ENCODE measurements at regions not wholly inside any gene's neighbourhood (a gene's known extent, or its start where the extent isn't known, plus 50 kb on each side); places are given as distances from the start of the nearest gene placed in this dataset.
"Not testable (repeated sequence)": the region's sequence is repeated elsewhere in the genome, so short reads cannot be mapped to it uniquely, and the experiment has no call there.

GRCh38 chr6:28623242-28623641 lies 97.6 kb downstream of the GPX5 start:
- not testable (repeated sequence) for DNase-seq (ENCODE audit: low spot score)

GRCh38 chr6:28626386-28626785 lies 100.7 kb downstream of the GPX5 start:
- DNase-seq (ENCODE audit: low spot score): not testable (repeated sequence)

- DNase-seq (ENCODE audit: low spot score): no peak
Observed at GRCh38 chr6:28632326-28632851, 106.7 kb downstream of the GPX5 start.

GRCh38 chr6:28633445-28634215 lies 107.9 kb downstream of the GPX5 start:
- no peak for DNase-seq (ENCODE audit: low spot score)

GRCh38 chr6:28634411-28634760 lies 108.7 kb downstream of the GPX5 start:
- no peak for DNase-seq (ENCODE audit: low spot score)

GRCh38 chr6:28634761-28635546 lies 109.3 kb downstream of the GPX5 start:
- no peak for DNase-seq (ENCODE audit: low spot score)

- DNase-seq (ENCODE audit: low spot score): no peak
Observed at GRCh38 chr6:28635547-28636158, 110.0 kb downstream of the GPX5 start.

- DNase-seq (ENCODE audit: low spot score): no peak
Observed at GRCh38 chr6:28638787-28639430, 113.2 kb downstream of the GPX5 start.

- not testable (repeated sequence) for DNase-seq (ENCODE audit: low spot score)
Observed at GRCh38 chr6:28639445-28640290, 114.0 kb downstream of the GPX5 start.

GRCh38 chr6:28643017-28643740 lies 117.5 kb downstream of the GPX5 start:
- DNase-seq (ENCODE audit: low spot score): peak; percentile 72

- no peak for DNase-seq (ENCODE audit: low spot score)
Observed at GRCh38 chr6:28646650-28647049, 121.0 kb downstream of the GPX5 start.

GRCh38 chr6:28648035-28648877 lies 122.6 kb downstream of the GPX5 start:
- peak; percentile 95 for DNase-seq (ENCODE audit: low spot score)

GRCh38 chr6:28648878-28649375 lies 123.2 kb downstream of the GPX5 start:
- no peak for DNase-seq (ENCODE audit: low spot score)

GRCh38 chr6:28651161-28651560 lies 125.5 kb downstream of the GPX5 start:
- DNase-seq (ENCODE audit: low spot score): no peak

- no peak for DNase-seq (ENCODE audit: low spot score)
Observed at GRCh38 chr6:28653876-28654275, 128.2 kb downstream of the GPX5 start.

GRCh38 chr6:28655164-28655563 lies 129.5 kb downstream of the GPX5 start:
- no peak for DNase-seq (ENCODE audit: low spot score)

GRCh38 chr6:28656715-28657114 lies 131.0 kb downstream of the GPX5 start:
- DNase-seq (ENCODE audit: low spot score): peak; percentile 29

- no peak for DNase-seq (ENCODE audit: low spot score)
Observed at GRCh38 chr6:28657381-28657768, 131.7 kb downstream of the GPX5 start.

GRCh38 chr6:28657769-28658465 lies 132.2 kb downstream of the GPX5 start:
- peak; percentile 86 for DNase-seq (ENCODE audit: low spot score)

All from NAMALWA (cell line).